Fibroblast of upper back skin (primary cell): ENCODE measurements at regions not wholly inside any gene's neighbourhood (a gene's known extent, or its start where the extent isn't known, plus 50 kb on each side); places are given as distances from the start of the nearest gene placed in this dataset.

Experiments used
- DNase-seq: peaks from one replicate; pipeline ENCODE4 v3.0.0-alpha.2; 2013

- DNase-seq: no peak
Observed at GRCh38 chr12:16669756-16670155, 63.8 kb upstream of the LMO3 start.

GRCh38 chr12:16668198-16668597 is 62.2 kb upstream of the LMO3 start:
- DNase-seq: no peak

GRCh38 chr12:16658699-16659098 is 52.7 kb upstream of the LMO3 start:
- DNase-seq: no peak
